ENCODE measurements at regions not wholly inside any gene's neighbourhood (a gene's known extent, or its start where the extent isn't known, plus 50 kb on each side); places are given as distances from the start of the nearest gene placed in this dataset.

DNA sequence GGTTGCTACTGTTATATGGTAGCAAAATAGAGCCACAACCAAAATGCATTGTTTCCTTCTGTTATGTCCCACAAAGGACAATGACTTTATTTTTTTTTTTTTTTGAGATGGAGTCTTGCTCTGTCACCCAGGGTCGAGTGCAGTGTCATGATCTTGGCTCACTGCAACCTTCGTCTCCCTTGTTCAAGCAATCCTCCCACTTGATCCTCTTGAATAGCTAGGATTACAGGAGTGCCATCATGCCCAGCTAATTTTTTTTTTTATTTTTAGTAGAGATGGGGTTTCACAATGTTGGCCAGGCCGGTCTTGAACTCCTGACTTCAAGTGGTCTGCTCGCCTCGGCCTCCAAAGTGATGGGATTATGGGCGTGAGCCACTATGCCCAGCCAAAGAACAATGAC, 527.7 kb upstream of the SGCD start:
- Histone ChIP-seq H3K4me1 (peaks cover 8% of the 10 kb centered on the region), H3K27me3 (ENCODE audit: insufficient read depth in 3 of 3, low read length in 2 of 3) (no peaks in the 10 kb centered on the region), H3K4me3 (no peak overlapping the region), H3K9me3 (peaks cover 20% of the 10 kb centered on the region), H3K36me3 (ENCODE audit: insufficient read depth in 1 of 2, low read depth in 1 of 2) (no peaks in the 10 kb centered on the region), H3K27ac (peak overlapping the region; percentile 60)
- intact Hi-C loops (cut with DNase I), result no loop called here
- ATAC-seq (peak; percentile 59 to 94 (median 86)), DNase-seq (no peak)
- TF ChIP-seq, protein P1, sequence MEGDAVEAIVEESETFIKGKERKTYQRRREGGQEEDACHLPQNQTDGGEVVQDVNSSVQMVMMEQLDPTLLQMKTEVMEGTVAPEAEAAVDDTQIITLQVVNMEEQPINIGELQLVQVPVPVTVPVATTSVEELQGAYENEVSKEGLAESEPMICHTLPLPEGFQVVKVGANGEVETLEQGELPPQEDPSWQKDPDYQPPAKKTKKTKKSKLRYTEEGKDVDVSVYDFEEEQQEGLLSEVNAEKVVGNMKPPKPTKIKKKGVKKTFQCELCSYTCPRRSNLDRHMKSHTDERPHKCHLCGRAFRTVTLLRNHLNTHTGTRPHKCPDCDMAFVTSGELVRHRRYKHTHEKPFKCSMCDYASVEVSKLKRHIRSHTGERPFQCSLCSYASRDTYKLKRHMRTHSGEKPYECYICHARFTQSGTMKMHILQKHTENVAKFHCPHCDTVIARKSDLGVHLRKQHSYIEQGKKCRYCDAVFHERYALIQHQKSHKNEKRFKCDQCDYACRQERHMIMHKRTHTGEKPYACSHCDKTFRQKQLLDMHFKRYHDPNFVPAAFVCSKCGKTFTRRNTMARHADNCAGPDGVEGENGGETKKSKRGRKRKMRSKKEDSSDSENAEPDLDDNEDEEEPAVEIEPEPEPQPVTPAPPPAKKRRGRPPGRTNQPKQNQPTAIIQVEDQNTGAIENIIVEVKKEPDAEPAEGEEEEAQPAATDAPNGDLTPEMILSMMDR (IDR thresholded peaks at IDR 0.05), result no peak
- 22 to 61% (median 34%) methylated on average over 6 of the region's 6 CpGs for WGBS, 3 donors

DNA sequence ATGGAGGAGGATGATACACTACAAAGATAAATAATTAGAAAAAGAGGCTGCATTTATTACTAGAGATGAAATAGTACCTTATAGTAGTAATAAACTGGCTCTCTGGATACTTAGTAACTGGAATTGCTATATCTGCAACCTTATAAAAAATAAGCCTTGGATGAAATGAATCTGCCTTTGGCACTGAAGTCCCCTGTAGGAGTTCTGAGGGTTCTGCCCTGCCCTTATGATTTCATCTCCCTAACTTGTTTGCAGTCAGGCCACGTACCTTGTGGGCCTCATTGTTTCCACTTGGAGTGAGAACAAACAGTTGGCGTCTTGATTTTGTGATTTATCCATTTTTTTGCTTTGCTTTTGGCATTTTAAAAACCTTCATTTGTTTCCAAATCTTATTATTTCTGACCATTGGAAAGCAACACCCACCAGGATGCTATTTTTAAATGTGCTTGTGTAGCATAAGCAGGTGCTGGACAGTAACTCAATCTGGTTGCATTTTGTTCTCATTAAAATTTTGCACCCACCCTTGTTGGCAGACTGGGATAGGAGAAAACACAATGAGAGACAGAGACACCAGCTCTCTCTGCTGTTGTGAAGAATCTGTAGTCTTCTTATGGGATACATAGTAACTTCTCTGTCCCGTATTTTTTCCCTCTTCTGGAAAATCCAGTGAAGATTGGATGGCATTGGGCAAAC, 518.9 kb upstream of the SGCD start:
- Histone ChIP-seq H3K27me3 (ENCODE audit: insufficient read depth in 3 of 3, low read length in 2 of 3) (no peaks in the 10 kb centered on the region), H3K4me1 (peaks cover 12% of the 10 kb centered on the region), H3K27ac (peak overlapping the region; percentile 48), H3K9me3 (no peaks in the 10 kb centered on the region), H3K36me3 (ENCODE audit: insufficient read depth in 1 of 2, low read depth in 1 of 2) (no peaks in the 10 kb centered on the region), H3K4me3 (peak overlapping the region; percentile 37)
- intact Hi-C loops (cut with DNase I), result no loop called here
- ATAC-seq, result peak in 2 of 4 donors; percentile 58 to 90
- 31 to 67% (median 45%) methylated on average over 3 of the region's 3 CpGs for WGBS, 3 donors
- TF ChIP-seq, protein P1 (IDR thresholded peaks at IDR 0.05), result no peak
- no peak for DNase-seq

DNA sequence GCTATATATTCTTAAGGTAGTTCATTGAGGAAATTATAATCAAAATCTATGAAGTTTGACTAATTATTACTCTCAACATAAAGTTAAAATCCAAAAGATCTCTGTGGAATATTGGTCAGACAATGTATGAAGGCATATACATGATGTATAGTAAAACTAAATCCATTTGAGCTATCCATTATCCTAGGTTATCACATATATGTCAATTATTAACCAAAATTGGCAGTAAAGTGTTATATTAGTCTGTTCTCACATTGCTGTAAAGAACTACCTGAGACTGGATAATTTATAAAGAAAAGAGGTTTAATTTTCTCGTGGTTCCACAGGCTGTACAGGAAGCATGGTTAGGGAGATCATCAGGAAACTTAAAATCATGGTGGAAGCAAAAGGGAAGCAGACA, 511.7 kb upstream of the SGCD start:
- WGBS, 3 donors, result 22 to 58% (median 52%) methylated on average over 1 of the region's 1 CpG
- H3K27ac ChIP-seq, result no peak overlapping the region
- H3K4me1 ChIP-seq, result peaks cover 5% of the 10 kb centered on the region
- intact Hi-C loops (cut with DNase I), result no loop called here
- TF ChIP-seq, protein P1 (IDR thresholded peaks at IDR 0.05), result no peak
- H3K9me3 ChIP-seq, result no peaks in the 10 kb centered on the region
- no peak for DNase-seq
- no peaks in the 10 kb centered on the region for H3K27me3 ChIP-seq (ENCODE audit: insufficient read depth in 3 of 3, low read length in 2 of 3)
- H3K36me3 ChIP-seq (ENCODE audit: insufficient read depth in 1 of 2, low read depth in 1 of 2), result no peaks in the 10 kb centered on the region
- H3K4me3 ChIP-seq, result no peak overlapping the region
- ATAC-seq, result no peak

DNA sequence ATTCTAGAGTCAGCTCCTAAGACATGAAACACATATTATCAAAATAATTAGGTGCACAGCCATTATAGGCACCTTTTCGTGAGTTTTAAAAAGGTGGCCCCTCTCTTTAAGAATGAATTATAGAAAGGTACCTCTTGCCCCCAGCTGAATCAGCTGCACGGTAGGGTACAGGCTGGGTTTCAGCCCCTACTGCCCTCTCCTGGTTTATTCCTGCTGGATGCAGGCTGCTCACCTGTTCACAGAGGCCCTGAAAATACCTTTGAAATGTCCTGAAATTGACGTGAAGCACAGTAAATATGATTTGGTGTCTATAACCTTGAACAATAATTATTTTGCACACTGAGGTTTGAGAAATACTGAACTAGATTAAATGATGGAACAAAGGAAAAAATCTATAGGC, 504.8 kb upstream of the SGCD start:
- Histone ChIP-seq H3K4me1 (peaks cover 4% of the 10 kb centered on the region), H3K9me3 (no peaks in the 10 kb centered on the region), H3K36me3 (ENCODE audit: insufficient read depth in 1 of 2, low read depth in 1 of 2) (no peaks in the 10 kb centered on the region), H3K4me3 (no peak overlapping the region), H3K27me3 (ENCODE audit: insufficient read depth in 3 of 3, low read length in 2 of 3) (no peaks in the 10 kb centered on the region), H3K27ac (no peak overlapping the region)
- 48 to 56% (median 52%) methylated on average over 3 of the region's 3 CpGs for WGBS, 3 donors
- TF ChIP-seq, protein P1 (IDR thresholded peaks at IDR 0.05), result no peak
- DNase-seq (no peak), ATAC-seq (peak in 3 of 4 donors; percentile 40 to 80 (median 62))
- intact Hi-C loops (cut with DNase I), result loop anchor here (5.0 to 10.0 kb wide), 2 partner anchors 90 to 207 kb away; no protein-coding TSS in a partner anchor
